ACHN (cell line): ENCODE measurements at regions not wholly inside any gene's neighbourhood (a gene's known extent, or its start where the extent isn't known, plus 50 kb on each side); places are given as distances from the start of the nearest gene placed in this dataset.
"Not testable (repeated sequence)": the region's sequence is repeated elsewhere in the genome, so short reads cannot be mapped to it uniquely, and the experiment has no call there.

Experiments
- DNase-seq: peaks from one replicate; pipeline ENCODE4 v3.0.0-alpha.2; 2015
- in situ Hi-C: cut with HindIII; loops from 2 replicates; pipeline ENCODE4 v1.10.0; 2017; ENCODE audit warnings: low sequenced_read_pairs, low pct_ligation_motif_present, low pct_unique_long_range_greater_than_20kb

- DNase-seq, in situ Hi-C loops: not testable (repeated sequence)
Measured at GRCh38 chr2:187610450-187610849, 56.2 kb upstream of the TFPI start.

- DNase-seq: no peak
- in situ Hi-C loops: no loop called here
Measured at GRCh38 chr2:187612857-187613256, 58.6 kb upstream of the TFPI start.

DNA sequence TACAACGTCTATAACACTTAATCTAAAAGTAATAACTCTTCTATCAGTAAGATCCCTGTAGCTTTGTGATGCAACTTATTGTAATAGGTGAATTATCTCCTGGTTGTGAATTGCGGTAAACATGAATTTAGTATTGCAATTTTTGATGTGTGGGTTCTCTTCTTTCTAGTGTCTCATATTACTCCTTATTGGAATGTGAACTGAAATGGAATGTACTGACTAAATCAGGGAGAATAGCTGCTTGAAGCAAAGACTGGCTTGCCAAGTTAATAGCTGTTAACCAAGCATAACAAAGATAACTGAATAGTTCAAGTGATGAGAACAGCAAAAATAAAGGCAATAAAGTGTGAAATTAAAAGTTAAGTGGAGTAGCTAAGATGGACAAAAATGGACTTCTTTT, 60.5 kb upstream of the TFPI start:
- in situ Hi-C loops: no loop called here
- no peak for DNase-seq

DNA sequence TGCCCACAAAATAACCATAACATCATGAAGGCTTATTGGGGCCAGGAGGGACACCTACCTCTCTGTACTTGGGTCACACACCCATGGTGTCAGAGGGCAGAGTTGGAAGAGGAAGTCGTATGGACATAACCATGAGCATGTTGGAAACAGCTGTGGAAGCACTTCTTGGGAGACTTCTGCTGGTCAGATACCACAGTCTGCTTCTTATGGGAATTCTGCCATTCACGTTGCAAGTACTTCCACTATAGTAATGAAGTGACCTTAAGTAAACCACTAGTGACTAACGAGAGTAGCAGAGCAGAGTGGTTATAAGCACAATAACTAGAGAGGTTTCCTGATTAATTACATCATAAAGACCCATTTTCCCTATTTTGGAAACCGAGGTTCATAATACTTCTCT, 61.1 kb upstream of the TFPI start:
- in situ Hi-C loops: no loop called here
- no peak for DNase-seq

GRCh38 chr2:187615902-187616301, 61.7 kb upstream of the TFPI start:
- in situ Hi-C loops: no loop called here
- no peak for DNase-seq

DNA sequence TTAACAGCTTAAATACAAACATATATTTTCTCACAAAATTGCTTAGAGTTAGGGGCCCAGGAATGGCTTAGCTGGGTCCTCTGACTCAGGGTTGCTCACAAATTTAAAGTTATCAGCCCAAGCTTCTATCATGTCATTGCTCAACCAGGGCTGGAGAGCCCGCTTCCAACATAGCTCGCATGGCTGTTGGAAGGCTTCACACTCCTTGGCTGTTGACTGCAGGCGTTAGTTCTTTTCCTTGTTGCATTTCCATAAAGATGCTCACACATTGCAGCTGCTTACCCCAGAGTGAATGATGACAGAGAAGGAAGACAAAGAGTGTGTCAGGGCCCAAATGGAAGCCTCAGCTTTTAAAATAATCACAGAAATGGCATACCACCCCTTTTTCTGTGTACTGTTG, 62.9 kb upstream of the TFPI start:
- in situ Hi-C loops: no loop called here
- DNase-seq: no peak

DNA sequence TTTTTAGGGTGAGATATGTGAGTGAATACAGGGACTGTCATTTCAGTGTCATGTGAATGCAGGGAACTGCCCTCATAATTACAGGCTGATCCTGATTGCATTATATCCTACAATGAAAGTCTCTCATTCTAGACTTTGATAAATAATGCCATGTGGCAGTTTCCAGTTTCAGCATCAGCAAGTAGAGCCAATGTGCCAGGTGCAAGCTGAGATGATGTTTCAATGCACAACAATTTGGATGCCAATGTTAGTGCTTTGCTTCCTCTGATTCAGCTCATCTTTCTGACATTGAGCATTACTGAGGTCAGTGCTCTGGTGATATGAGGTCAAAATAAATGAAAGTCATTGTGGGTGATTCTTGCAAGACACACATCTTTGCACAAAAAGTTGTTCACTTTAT, 63.7 kb upstream of the TFPI start:
- no peak for DNase-seq
- in situ Hi-C loops: no loop called here

GRCh38 chr2:187618813-187619212, 64.6 kb upstream of the TFPI start:
- in situ Hi-C loops: no loop called here
- DNase-seq: no peak

DNA sequence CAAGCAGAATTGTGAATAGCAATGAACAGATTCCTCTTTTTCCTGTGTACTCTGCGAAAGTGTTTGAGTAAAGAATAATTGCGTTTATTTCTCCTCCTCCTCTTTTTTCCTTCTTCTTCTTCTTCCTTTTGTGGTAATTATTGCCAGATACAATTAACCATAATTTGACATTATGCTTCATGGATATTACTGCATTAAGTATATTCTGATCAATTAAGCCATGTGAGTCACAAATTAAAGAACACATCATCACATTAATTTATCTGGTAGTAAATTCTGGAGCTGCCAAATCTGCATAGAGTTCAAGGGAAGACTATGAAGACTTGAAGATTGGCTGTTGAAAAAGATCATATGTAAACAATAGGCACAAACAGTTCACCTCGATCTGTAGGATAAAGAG, 72.9 kb upstream of the TFPI start:
- in situ Hi-C loops: no loop called here
- DNase-seq: no peak

GRCh38 chr2:187636731-187637391, 82.6 kb upstream of the TFPI start:
- DNase-seq, in situ Hi-C loops: not testable (repeated sequence)

- DNase-seq, in situ Hi-C loops: not testable (repeated sequence)
Measured at GRCh38 chr2:187637392-187637740, 83.1 kb upstream of the TFPI start.

GRCh38 chr2:187637771-187638170, 83.5 kb upstream of the TFPI start:
- in situ Hi-C loops: not testable (repeated sequence)

DNA sequence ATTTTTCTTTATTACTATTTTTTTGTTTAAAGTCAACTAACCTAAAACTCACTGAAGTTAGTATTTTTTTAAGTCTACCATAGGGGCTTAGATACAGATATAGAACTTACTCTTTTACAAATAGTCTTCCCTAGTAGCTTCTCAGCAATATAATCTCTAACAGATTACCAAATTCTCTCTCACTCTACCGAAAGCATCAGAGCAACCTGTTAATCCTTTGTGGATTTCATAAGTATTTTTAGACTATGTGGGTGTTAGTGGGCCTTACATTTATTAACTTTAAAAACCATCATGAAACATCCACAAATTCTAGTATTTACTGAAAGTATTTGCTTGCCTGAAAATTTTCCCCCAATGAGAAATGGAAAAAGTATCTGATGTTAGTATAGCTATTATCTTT, 84.6 kb upstream of the TFPI start:
- in situ Hi-C loops: no loop called here
- DNase-seq: no peak

More at GRCh38 chr2:187637771-187638170, 83.5 kb upstream of the TFPI start:
- not testable (repeated sequence) for DNase-seq

DNA sequence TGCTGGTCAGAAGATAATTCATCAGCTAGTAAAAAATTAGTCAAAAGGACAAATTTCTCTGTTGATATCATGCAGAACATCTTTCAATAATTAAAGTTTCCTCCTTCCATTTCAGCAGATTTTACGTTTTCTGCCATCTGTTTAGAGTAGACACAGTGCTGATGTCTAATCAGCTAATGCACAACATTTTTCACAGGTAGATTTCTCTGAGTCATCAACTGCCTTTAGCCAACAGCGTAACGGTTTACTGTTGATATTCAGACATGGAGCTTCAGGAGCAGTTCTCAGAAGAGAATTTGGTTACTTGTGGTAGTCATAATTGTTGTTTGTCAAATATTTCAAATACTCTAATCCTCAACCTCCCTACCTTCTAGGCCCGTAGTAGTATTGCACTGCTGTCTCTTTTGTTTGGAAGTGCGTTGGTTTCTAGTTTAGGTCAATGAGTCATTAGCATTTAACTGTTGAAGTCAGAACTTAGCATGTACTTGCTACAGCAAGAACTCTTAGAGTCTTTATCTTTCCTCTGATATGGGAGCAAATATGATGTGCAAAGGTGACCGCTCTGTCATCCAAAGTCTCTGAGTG, 86.8 kb upstream of the TFPI start:
- no peak for DNase-seq
- in situ Hi-C loops: no loop called here

DNA sequence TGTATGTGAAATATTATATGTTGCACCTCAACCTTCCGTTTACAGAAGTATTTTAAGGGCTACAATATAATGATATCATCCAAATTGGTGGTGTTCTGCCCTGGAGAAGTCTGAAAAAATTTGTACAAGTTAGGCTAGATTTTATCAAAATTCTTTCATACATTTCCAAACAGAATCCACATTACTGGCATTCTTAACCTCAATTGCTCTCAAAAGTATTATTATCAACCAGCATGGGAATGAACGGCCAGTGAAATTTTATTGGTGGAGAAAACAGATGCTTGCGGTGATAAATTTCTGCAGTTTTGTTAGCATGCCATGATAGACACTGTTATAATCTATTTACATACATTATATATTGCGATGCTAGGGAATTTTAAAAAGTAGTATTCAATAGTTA, 88.3 kb upstream of the TFPI start:
- DNase-seq: no peak
- in situ Hi-C loops: no loop called here

DNA sequence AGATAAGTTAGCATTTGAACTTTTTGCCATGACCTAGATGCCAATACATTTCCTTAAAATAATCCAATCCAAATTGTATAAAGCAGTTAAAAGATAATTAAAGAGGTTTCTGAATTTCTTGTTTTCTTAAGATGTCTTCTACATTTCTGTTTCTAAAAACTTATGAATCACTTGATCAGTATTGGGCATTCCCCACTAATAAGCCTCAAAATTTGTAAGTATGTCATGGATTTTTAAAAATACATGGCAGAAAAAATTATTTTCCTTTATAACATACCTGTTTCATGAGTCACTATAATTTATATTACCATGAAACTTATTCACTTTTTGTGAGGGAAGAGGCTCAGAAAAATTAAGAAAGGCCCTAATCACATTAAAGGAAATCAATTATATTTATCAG, 90.3 kb upstream of the TFPI start:
- no peak for DNase-seq
- in situ Hi-C loops: no loop called here

DNA sequence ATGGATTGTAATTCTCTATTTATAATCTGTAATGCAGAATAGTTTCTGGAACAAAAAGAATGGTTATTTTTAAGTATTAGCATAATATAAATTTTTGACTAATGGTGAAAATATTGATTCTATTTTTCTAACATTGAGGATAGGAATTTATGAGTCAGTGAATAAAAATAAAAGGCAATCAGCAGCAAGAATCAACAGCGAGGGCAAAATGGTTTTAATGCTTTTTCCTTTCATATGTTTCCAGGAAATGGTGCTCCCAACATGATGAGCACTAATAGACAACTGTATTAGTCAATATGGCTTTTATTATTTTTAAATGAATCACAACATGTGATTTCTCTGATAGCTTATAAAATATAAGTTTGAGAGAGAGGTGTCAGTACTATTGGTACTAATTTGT, 90.7 kb upstream of the TFPI start:
- in situ Hi-C loops: no loop called here
- no peak for DNase-seq

DNA sequence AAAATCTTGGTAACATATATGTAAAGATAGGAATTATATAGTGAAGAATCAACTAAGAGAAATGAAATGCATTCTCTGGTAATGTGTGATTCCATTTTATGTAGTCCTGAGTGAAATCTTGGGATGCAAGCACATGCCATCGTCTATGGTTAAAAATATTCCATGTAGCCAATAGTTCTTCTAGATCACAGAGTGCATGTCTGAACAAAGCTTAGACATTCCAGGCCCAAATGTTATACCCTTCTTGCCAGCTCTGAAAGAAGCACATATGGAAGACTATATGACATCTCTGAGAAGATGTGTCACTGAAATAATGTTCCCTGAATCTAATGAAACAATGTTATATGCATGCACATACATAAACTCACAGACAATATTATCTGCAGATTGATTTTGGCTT, 92.3 kb upstream of the TFPI start:
- DNase-seq: no peak
- in situ Hi-C loops: no loop called here

DNA sequence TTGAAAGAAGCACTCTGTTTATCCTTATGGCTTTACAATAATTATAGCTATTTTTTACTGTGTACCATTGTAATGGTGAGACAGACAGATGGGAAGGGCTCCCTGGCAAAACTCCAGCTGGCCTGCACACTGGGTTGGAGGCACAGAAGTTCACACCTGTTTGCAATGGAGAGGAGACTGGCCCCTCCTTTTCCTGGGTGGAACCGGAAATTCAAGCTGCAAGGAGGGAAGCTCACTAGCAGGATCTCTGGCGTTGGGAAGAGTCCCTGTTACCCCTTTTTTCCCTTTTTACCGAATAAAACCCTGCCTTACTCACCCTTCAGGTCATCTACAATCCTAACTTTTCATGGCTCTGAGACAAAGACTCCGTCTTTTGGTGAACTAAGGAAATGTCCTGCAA, 100.3 kb upstream of the TFPI start:
- no peak for DNase-seq
- in situ Hi-C loops: no loop called here

- DNase-seq: no peak
- in situ Hi-C loops: no loop called here
Measured at GRCh38 chr2:187655001-187655400, 100.8 kb upstream of the TFPI start.

- in situ Hi-C loops: no loop called here
- DNase-seq: no peak
Measured at GRCh38 chr2:187656123-187656522, 101.9 kb upstream of the TFPI start.
